OCI-LY3 (cell line): ENCODE measurements at regions not wholly inside any gene's neighbourhood (a gene's known extent, or its start where the extent isn't known, plus 50 kb on each side); places are given as distances from the start of the nearest gene placed in this dataset.

Experiments
- H2AFZ ChIP-seq: fragments of 200-600, 300-600 bp; shearing (Covaris generic); 2 replicates; pipeline ENCODE4 v1.6.0; 2014; ENCODE audit warnings: antibody characterized with exemption, low read depth, low read length
- H3K27ac ChIP-seq: fragments of 200-600, 300-600 bp; sonication (generic); 2 replicates; pipeline ENCODE4 v1.5.1; 2014; ENCODE audit warnings: mild to moderate bottlenecking, low read length, moderate library complexity, mixed read lengths
- H3K27me3 ChIP-seq: fragments of 200-600, 300-600 bp; sonication (generic); 2 replicates; pipeline ENCODE4 v1.6.1; 2014; ENCODE audit warnings: low read depth, low read length, mixed read lengths
- H3K36me3 ChIP-seq: fragments of 200-600, 300-600 bp; sonication (generic); replicated peaks from 2 replicates; pipeline ENCODE3; 2014; ENCODE audit warnings: low read depth, low read length, mixed read lengths
- H3K4me1 ChIP-seq: fragments of 300-600, 200-600 bp; sonication (generic); 2 replicates; pipeline ENCODE4 v1.6.1; 2014; ENCODE audit warnings: low read length, mixed read lengths
- H3K4me2 ChIP-seq: fragments of 200-600, 300-600 bp; sonication (generic); 2 replicates; pipeline ENCODE4 v1.6.1; 2014; ENCODE audit warnings: low read length, mixed read lengths
- H3K4me3 ChIP-seq: fragments of 300-600, 200-600 bp; sonication (generic); 2 replicates; pipeline ENCODE4 v1.5.1; 2014; ENCODE audit warnings: antibody characterized with exemption, mild to moderate bottlenecking, low read length, moderate library complexity
- H3K79me2 ChIP-seq: fragments of 300-600, 200-600 bp; shearing (Covaris generic); 2 replicates; pipeline ENCODE4 v1.6.1; 2014; ENCODE audit warnings: mild to moderate bottlenecking, low read length, mixed read lengths
- H3K9ac ChIP-seq: fragments of 300-600, 200-600 bp; shearing (Covaris generic); 2 replicates; pipeline ENCODE4 v1.6.0; 2014; ENCODE audit warnings: mild to moderate bottlenecking, low read length, moderate library complexity
- H3K9me3 ChIP-seq: fragments of 200-600, 300-600 bp; shearing (Covaris generic); 2 replicates; pipeline ENCODE4 v1.6.1; 2014; ENCODE audit warnings: low read length, mixed read lengths; ENCODE audit not compliant: insufficient read depth
- H4K20me1 ChIP-seq: fragments of 200-600, 300-600 bp; sonication (generic); 2 replicates; pipeline ENCODE4 v1.6.1; 2016; ENCODE audit warnings: low read length, mixed read lengths; ENCODE audit not compliant: insufficient read depth
- CTCF ChIP-seq: fragments of 200-600, 300-600 bp; sonication (generic); IDR thresholded peaks from 2 replicates; pipeline ENCODE4 v1.5.1; 2014; ENCODE audit warnings: antibody characterized with exemption, low read length, low read depth
- EZH2phosphoT487 ChIP-seq: fragments of 200-600 bp; shearing (Covaris generic); IDR thresholded peaks from 2 replicates; pipeline ENCODE4 v1.6.1; 2018; ENCODE audit warnings: antibody characterized with exemption, mixed run types, low read depth

GRCh38 chr22:44424867-44425693 lies 73.0 kb downstream of the RTL6 start:
- no peaks in the 10 kb centered on the region for H3K36me3 ChIP-seq
- no peak overlapping the region for H3K4me2 ChIP-seq
- H3K27ac ChIP-seq = no peak overlapping the region
- H3K27me3 ChIP-seq = peaks cover 34% of the 10 kb centered on the region
- no peak overlapping the region for H2AFZ ChIP-seq
- TF ChIP-seq EZH2phosphoT487 (no peak), CTCF (no peak)
- H3K9me3 ChIP-seq = peaks cover 2% of the 10 kb centered on the region; the same call in 1 of the 2 replicates
- H4K20me1 ChIP-seq = no peaks in the 10 kb centered on the region
- no peaks in the 10 kb centered on the region for H3K79me2 ChIP-seq
- H3K4me1 ChIP-seq = no peaks in the 10 kb centered on the region
- H3K4me3 ChIP-seq = no peak overlapping the region
- no peak overlapping the region for H3K9ac ChIP-seq

GRCh38 chr22:44424359-44424682 lies 73.7 kb downstream of the RTL6 start:
- H3K9me3 ChIP-seq = peaks cover 10% of the 10 kb centered on the region
- no peaks in the 10 kb centered on the region for H3K36me3 ChIP-seq
- no peak overlapping the region for H2AFZ ChIP-seq
- no peak overlapping the region for H3K4me2 ChIP-seq
- no peaks in the 10 kb centered on the region for H3K79me2 ChIP-seq
- TF ChIP-seq CTCF = no peak
- TF ChIP-seq EZH2phosphoT487 = no peak
- no peaks in the 10 kb centered on the region for H4K20me1 ChIP-seq
- peaks cover 37% of the 10 kb centered on the region for H3K27me3 ChIP-seq
- no peaks in the 10 kb centered on the region for H3K4me1 ChIP-seq
- no peak overlapping the region for H3K4me3 ChIP-seq
- no peak overlapping the region for H3K9ac ChIP-seq
- no peak overlapping the region for H3K27ac ChIP-seq

- peaks cover 37% of the 10 kb centered on the region for H3K27me3 ChIP-seq
- no peak overlapping the region for H3K27ac ChIP-seq
- no peak overlapping the region for H2AFZ ChIP-seq
Measured at GRCh38 chr22:44423556-44424358, 74.3 kb downstream of the RTL6 start.

More at GRCh38 chr22:44423556-44424358, 74.3 kb downstream of the RTL6 start:
- no peak overlapping the region for H3K4me3 ChIP-seq
- peaks cover 11% of the 10 kb centered on the region for H3K9me3 ChIP-seq
- no peak overlapping the region for H3K4me2 ChIP-seq
- no peaks in the 10 kb centered on the region for H3K36me3 ChIP-seq
- no peak for TF ChIP-seq CTCF
- no peak overlapping the region for H3K9ac ChIP-seq
- no peaks in the 10 kb centered on the region for H4K20me1 ChIP-seq
- H3K4me1 ChIP-seq = no peaks in the 10 kb centered on the region
- no peaks in the 10 kb centered on the region for H3K79me2 ChIP-seq
